HCT116 (cell line): ENCODE measurements at regions not wholly inside any gene's neighbourhood (a gene's known extent, or its start where the extent isn't known, plus 50 kb on each side); places are given as distances from the start of the nearest gene placed in this dataset.

Experiments
- ATAC-seq: fragments of 200-7000 bp; cut with Tn5 transposase; 2 replicates; pipeline ENCODE4 v1.9.1; 2020; ENCODE audit warnings: mild to moderate bottlenecking, moderate library complexity
- BruUV-seq: library from RNA; stranded (reverse); fragments of 400-500 nt; replicated peaks from 2 replicates; lab custom pipeline; 2021; lab: Mats Ljungman, UMichigan
- CTCF ChIA-PET: fragments of 300-600 bp; sonication (Branson Sonifier 250); formaldehyde crosslinking; loops from one replicate; lab custom pipeline; 2021; ENCODE audit warnings: antibody characterized with exemption; lab: Charles Lee
- POLR2A ChIA-PET: fragments of 300-600, 350-600 bp; sonication (Branson Sonifier 250); formaldehyde crosslinking; loops from one replicate; lab custom pipeline; 2021; ENCODE audit warnings: antibody characterized with exemption; lab: Charles Lee
- RAD21 ChIA-PET, 2 experiments: fragments of 300-600 bp; sonication (Branson Sonifier 250); formaldehyde crosslinking; loops; one replicate each; lab custom pipeline; 2023; ENCODE audit warnings: low total read pairs in 2 of 2; ENCODE audit not compliant: uncharacterized antibody in 2 of 2, unreplicated experiment in 2 of 2, low non-redundant PET in 1 of 2; lab: Charles Lee
- DNase-seq: peaks from one replicate; pipeline ENCODE4 v3.0.0-alpha.2; 2010; ENCODE audit warnings: low read depth, low spot score
- H2AFZ ChIP-seq: fragments of 200-600 bp; shearing (Covaris generic), sonication (generic); 2 replicates; pipeline ENCODE4 v1.6.1; 2017; ENCODE audit warnings: low read depth, mixed run types, mixed read lengths, antibody characterized with exemption, low read length; ENCODE audit not compliant: poor library complexity, severe bottlenecking
- H3K27ac ChIP-seq: 2 replicates; pipeline ENCODE4 v1.5.1; 2012; ENCODE audit warnings: low read depth, low read length
- H3K27me3 ChIP-seq: fragments of 200-600 bp; sonication (generic); 2 replicates; pipeline ENCODE4 v1.6.1; 2016; ENCODE audit warnings: mixed run types, low read length, mixed read lengths; ENCODE audit not compliant: insufficient read depth
- H3K36me3 ChIP-seq, 2 experiments: fragments of 200-500 bp in 1 of 2; fragments of 200-600 bp in 1 of 2; sonication (Bioruptor generic) in 1 of 2; sonication (generic) in 1 of 2; 2 replicates each; pipeline versions ENCODE4 v1.5.1 to v1.6.1; 2014 to 2016; ENCODE audit warnings: low read length in 2 of 2, inconsistent platforms in 1 of 2, mixed read lengths in 1 of 2, mixed run types in 1 of 2; ENCODE audit not compliant: insufficient read depth in 2 of 2, control insufficient read depth in 1 of 2
- H3K4me1 ChIP-seq, 2 experiments: fragments of 200-600 bp in 1 of 2; sonication (generic) in 1 of 2; 2 replicates each; pipeline versions ENCODE4 v1.5.1 to v1.6.1; 2012 to 2017; ENCODE audit warnings: low read length in 2 of 2, inconsistent platforms in 1 of 2, mild to moderate bottlenecking in 1 of 2, mixed read lengths in 1 of 2, mixed run types in 1 of 2, moderate library complexity in 1 of 2; ENCODE audit not compliant: insufficient read depth in 2 of 2, control insufficient read depth in 1 of 2
- H3K4me2 ChIP-seq: fragments of 200-600 bp; sonication (generic); 2 replicates; pipeline ENCODE4 v1.6.1; 2017; ENCODE audit warnings: mixed run types, low read length, mixed read lengths
- H3K4me3 ChIP-seq, 2 experiments: fragments of 200-600 bp in 1 of 2; sonication (generic) in 1 of 2; replicated peaks in 1 of 2; 2 replicates each; pipeline ENCODE4 v1.5.1; 2011 to 2016; ENCODE audit warnings: low read length in 2 of 2, control low read depth in 1 of 2, low read depth in 1 of 2, mild to moderate bottlenecking in 1 of 2, mixed read lengths in 1 of 2, mixed run types in 1 of 2
- H3K79me2 ChIP-seq: fragments of 200-600 bp; sonication (generic); 2 replicates; pipeline ENCODE4 v1.6.1; 2017; ENCODE audit warnings: mild to moderate bottlenecking, mixed run types, low read length, moderate library complexity, mixed read lengths; ENCODE audit not compliant: insufficient read depth
- H3K9ac ChIP-seq: fragments of 200-600 bp; sonication (generic); 2 replicates; pipeline ENCODE4 v1.6.1; 2016; ENCODE audit warnings: low read length, mixed read lengths
- H3K9me2 ChIP-seq: fragments of 200-600 bp; sonication (generic), shearing (Covaris generic); 2 replicates; pipeline ENCODE4 v1.6.1; 2017; ENCODE audit warnings: mixed run types, mild to moderate bottlenecking, moderate library complexity; ENCODE audit not compliant: insufficient read depth
- H3K9me3 ChIP-seq, 2 experiments: fragments of 200-500 bp in 1 of 2; fragments of 200-600 bp in 1 of 2; sonication (Bioruptor generic) in 1 of 2; sonication (generic) in 1 of 2; 2 replicates each; pipeline ENCODE4 v1.6.1; 2014 to 2017; ENCODE audit warnings: low read length in 2 of 2, mixed read lengths in 2 of 2, inconsistent platforms in 1 of 2, low read depth in 1 of 2, mild to moderate bottlenecking in 1 of 2, mixed run types in 1 of 2, moderate library complexity in 1 of 2; ENCODE audit not compliant: control insufficient read depth in 1 of 2, insufficient read depth in 1 of 2
- H4K20me1 ChIP-seq: fragments of 200-600 bp; sonication (generic), shearing (Covaris generic); 2 replicates; pipeline ENCODE4 v1.6.1; 2017; ENCODE audit warnings: mixed run types, mild to moderate bottlenecking, moderate library complexity; ENCODE audit not compliant: insufficient read depth
- ATF3 ChIP-seq: IDR thresholded peaks from 2 replicates; pipeline ENCODE4 v1.6.1; 2012
- CEBPB ChIP-seq: IDR thresholded peaks from 2 replicates; pipeline ENCODE4 v1.6.1; 2012; ENCODE audit warnings: low read depth
- CTCF ChIP-seq, 3 experiments: fragments of 200-600 bp in 1 of 3; sonication (generic) in 1 of 3; IDR thresholded peaks in 2 of 3; conservative IDR thresholded peaks in 1 of 3; 2 replicates each; pipeline ENCODE4 v1.5.1; 2012 to 2017; ENCODE audit warnings: low read depth in 2 of 3, low read length in 2 of 3, antibody characterized with exemption in 1 of 3, borderline replicate concordance in 1 of 3, control low read depth in 1 of 3, mild to moderate bottlenecking in 1 of 3, mixed read lengths in 1 of 3, mixed run types in 1 of 3, moderate library complexity in 1 of 3; ENCODE audit not compliant: insufficient read depth in 1 of 3
- ELF1 ChIP-seq: IDR thresholded peaks from 2 replicates; pipeline ENCODE4 v1.6.1; 2012; ENCODE audit warnings: low read depth, borderline replicate concordance
- EZH2phosphoT487 ChIP-seq: fragments of 200-600 bp; IDR thresholded peaks from 2 replicates; pipeline ENCODE4 v1.6.1; 2018; ENCODE audit warnings: antibody characterized with exemption, borderline replicate concordance
- JUND ChIP-seq: IDR thresholded peaks from 2 replicates; pipeline ENCODE4 v1.6.1; 2012
- MAX ChIP-seq: IDR thresholded peaks from 2 replicates; pipeline ENCODE4 v1.6.1; 2012
- POLR2AphosphoS5 ChIP-seq: IDR thresholded peaks from 2 replicates; pipeline ENCODE4 v1.6.1; 2011; ENCODE audit warnings: mild to moderate bottlenecking, low read depth, low read length, moderate library complexity
- RAD21 ChIP-seq: IDR thresholded peaks from 2 replicates; pipeline ENCODE4 v1.6.1; 2012; ENCODE audit warnings: low read depth, mild to moderate bottlenecking
- SRF ChIP-seq: IDR thresholded peaks from 2 replicates; pipeline ENCODE4 v1.6.1; 2012; ENCODE audit warnings: low read depth
- ZNF274 ChIP-seq: fragments of 200-500 bp; sonication (Bioruptor generic); IDR thresholded peaks from 2 replicates; pipeline ENCODE4 v1.6.1; 2014; ENCODE audit warnings: mild to moderate bottlenecking, low read depth, low read length, inconsistent platforms
- intact Hi-C: fragments of 100-400 bp; cut with micrococcal nuclease; formaldehyde crosslinking; loops from 2 replicates; pipeline ENCODE4 v1.10.0; 2022

GRCh38 chr21:15592271-15592860, 137.4 kb upstream of the USP25 start:
- no peak overlapping the region for H2AFZ ChIP-seq
- intact Hi-C loops = loop anchor here (2.0 kb wide), 1 partner anchor 1338 kb away; no protein-coding TSS in a partner anchor
- H3K4me2 ChIP-seq = no peak overlapping the region
- ChIA-PET RAD21 (no interaction called here), POLR2A (no interaction called here), CTCF (interaction anchor here (0.7 kb wide), 1 partner anchor 110 kb away, joined by 3 read pairs; no protein-coding TSS in a partner anchor)
- no peaks in the 10 kb centered on the region for H3K4me1 ChIP-seq
- no peaks in the 10 kb centered on the region for H3K79me2 ChIP-seq
- H3K4me3 ChIP-seq = no peak overlapping the region
- no TSS peak for BruUV-seq
- no peak for ATAC-seq
- H3K9me3 ChIP-seq = no peaks in the 10 kb centered on the region
- H4K20me1 ChIP-seq = no peaks in the 10 kb centered on the region
- DNase-seq = peak; percentile 21
- H3K36me3 ChIP-seq = no peaks in the 10 kb centered on the region
- H3K9me2 ChIP-seq = no peaks in the 10 kb centered on the region
- H3K9ac ChIP-seq = no peak overlapping the region
- TF ChIP-seq MAX (no peak), POLR2AphosphoS5 (no peak), ZNF274 (no peak), CEBPB (no peak), EZH2phosphoT487 (no peak), ATF3 (no peak), JUND (no peak), SRF (no peak), ELF1 (no peak), RAD21 (peak; percentile 56), CTCF (IDR thresholded peaks at IDR 0.05 in 2 of 3, conservative IDR thresholded peaks at IDR 0.05 in 1 of 3; ENCODE audit: borderline replicate concordance in 1 of 3, insufficient read depth in 1 of 3, low read depth in 2 of 3, low read length in 2 of 3) (peak; percentile 24 to 69 (median 37); a peak in 5 of 6 replicates)
- H3K27me3 ChIP-seq = no peaks in the 10 kb centered on the region
- no peak overlapping the region for H3K27ac ChIP-seq
